HepG2 (cell line): ENCODE measurements at regions not wholly inside any gene's neighbourhood (a gene's known extent, or its start where the extent isn't known, plus 50 kb on each side); places are given as distances from the start of the nearest gene placed in this dataset.

ENCODE experiments used
- ATAC-seq: fragments of 200-7000 bp; cut with Tn5 transposase; 3 replicates; pipeline ENCODE4 v1.9.1; 2020; ENCODE audit warnings: mild to moderate bottlenecking, moderate library complexity
- BruUV-seq: library from RNA; stranded (reverse); fragments of 400-500 nt; replicated peaks from 2 replicates; lab custom pipeline; 2021; lab: Mats Ljungman, UMichigan
- CTCF ChIA-PET: fragments of 300-600 bp; formaldehyde crosslinking; extraction: SDS; loops from one replicate; lab custom pipeline; 2021; ENCODE audit warnings: low total read pairs, inconsistent platforms, low intra/inter-chr PET ratio; lab: Yijun Ruan, JAX
- POLR2A ChIA-PET: fragments of 350-600 bp; sonication (Branson Sonifier 250); formaldehyde crosslinking; loops from one replicate; lab custom pipeline; 2020; ENCODE audit warnings: antibody characterized with exemption, inconsistent platforms; lab: Yijun Ruan, JAX
- DNase-seq: peaks from one replicate; pipeline ENCODE4 v3.0.0-alpha.2; 2015; ENCODE audit warnings: low spot score
- FAIRE-seq: peaks from 3 replicates; lab custom pipeline; 2011; peaks lifted over from hg19 to GRCh38; lab: Jason Lieb, UNC
- H2AFZ ChIP-seq: one replicate; pipeline ENCODE4 v1.6.1; 2011; ENCODE audit warnings: low read length, inconsistent platforms
- H3K27ac ChIP-seq: fragments of 300-600 bp; 3 replicates; pipeline ENCODE4 v1.8.0; 2011; ENCODE audit warnings: mixed run types, mild to moderate bottlenecking, mixed read lengths, low read length, inconsistent platforms; ENCODE audit not compliant: insufficient read depth; ENCODE audit errors: extremely low read length
- H3K27me3 ChIP-seq, 2 experiments: fragments of 200-600 bp in 1 of 2; 2 replicates in 1 of 2; 3 replicates in 1 of 2; pipeline versions ENCODE4 v1.6.0 to v1.8.0; 2011; ENCODE audit warnings: low read length in 2 of 2, mild to moderate bottlenecking in 2 of 2, moderate library complexity in 2 of 2, inconsistent platforms in 1 of 2; ENCODE audit not compliant: insufficient read depth in 2 of 2, control insufficient read depth in 1 of 2
- H3K36me3 ChIP-seq, 2 experiments: fragments of 200-600 bp in 1 of 2; replicated peaks in 1 of 2; 2 replicates in 1 of 2; 3 replicates in 1 of 2; pipeline versions ENCODE4 v1.5.1 to v1.8.0; 2011; ENCODE audit warnings: low read length in 2 of 2, inconsistent platforms in 1 of 2; ENCODE audit not compliant: insufficient read depth in 2 of 2, control insufficient read depth in 1 of 2
- H3K4me1 ChIP-seq: 2 replicates; pipeline ENCODE4 v1.5.1; 2012; ENCODE audit warnings: low read length, inconsistent platforms; ENCODE audit not compliant: insufficient read depth
- H3K4me2 ChIP-seq: 2 replicates; pipeline ENCODE4 v1.6.0; 2011; ENCODE audit warnings: low read depth, low read length, inconsistent platforms
- H3K4me3 ChIP-seq, 3 experiments: fragments of 200-600 bp in 1 of 3; sonication (generic), shearing (Covaris generic) in 1 of 3; replicated peaks in 1 of 3; 2 replicates each; pipeline ENCODE4 v1.5.1; 2011 to 2016; ENCODE audit warnings: low read length in 3 of 3, inconsistent platforms in 2 of 3, low read depth in 2 of 3, mild to moderate bottlenecking in 2 of 3, control low read depth in 1 of 3, mixed read lengths in 1 of 3; ENCODE audit not compliant: insufficient read depth in 1 of 3
- H3K79me2 ChIP-seq: one replicate; pipeline ENCODE4 v1.6.1; 2011; ENCODE audit warnings: low read length, inconsistent platforms; ENCODE audit not compliant: insufficient read depth
- H3K9ac ChIP-seq: 2 replicates; pipeline ENCODE4 v1.6.0; 2011; ENCODE audit warnings: mild to moderate bottlenecking, low read depth, low read length, inconsistent platforms; ENCODE audit not compliant: insufficient read depth
- H3K9me3 ChIP-seq: 2 replicates; pipeline ENCODE4 v1.5.1; 2012; ENCODE audit warnings: mild to moderate bottlenecking, low read length
- H4K20me1 ChIP-seq: 2 replicates; pipeline ENCODE4 v1.6.0; 2011; ENCODE audit warnings: inconsistent platforms, mild to moderate bottlenecking, low read length, moderate library complexity; ENCODE audit not compliant: insufficient read depth
- GATAD2A ChIP-seq: IDR thresholded peaks from 2 replicates; pipeline ENCODE4 v1.6.1; 2016
- IRF1 ChIP-seq: sonication (generic); formaldehyde crosslinking; IDR thresholded peaks from 2 replicates; pipeline ENCODE4 v1.4.0; 2020; ENCODE audit warnings: low read depth, mild to moderate bottlenecking, missing genetic modification reagents
- LCORL ChIP-seq, 2 experiments: fragments of 450-650 bp in 1 of 2; sonication (generic) in 1 of 2; formaldehyde crosslinking in 1 of 2; IDR thresholded peaks; 2 replicates each; pipeline versions ENCODE4 v1.5.0 to v1.6.1; 2017 to 2020; ENCODE audit warnings: antibody characterized with exemption in 1 of 2, missing genetic modification reagents in 1 of 2
- ZNF331 ChIP-seq: sonication (generic); formaldehyde crosslinking; IDR thresholded peaks from 2 replicates; pipeline ENCODE4 v1.4.0; 2020; ENCODE audit warnings: missing genetic modification reagents
- ZNF569 ChIP-seq: sonication (generic); formaldehyde crosslinking; IDR thresholded peaks from 2 replicates; pipeline ENCODE4 v1.5.0; 2020; ENCODE audit warnings: mild to moderate bottlenecking, missing genetic modification reagents, moderate library complexity, borderline replicate concordance
- WGBS: methylation state at CpG from one replicate; pipeline ENCODE4 v1.1.6; 2017; ENCODE audit warnings: low lambda C conversion rate; 5-methylcytosine and 5-hydroxymethylcytosine counted together
- in situ Hi-C: cut with HindIII; loops from 2 replicates; pipeline ENCODE4 v1.10.0; 2017; ENCODE audit warnings: low pct_unique_long_range_greater_than_20kb; ENCODE audit not compliant: extremely low pct_ligation_motif_present
- intact Hi-C: fragments of 100-400 bp; cut with micrococcal nuclease; formaldehyde crosslinking; loops from one replicate; pipeline ENCODE4 v1.10.0; 2022; ENCODE audit not compliant: unreplicated experiment

GRCh38 chr12:97951717-97952116, 489.1 kb downstream of the RMST start:
- no peak for ATAC-seq
- H3K9me3 ChIP-seq = peaks cover 42% of the 10 kb centered on the region
- CTCF ChIA-PET = no interaction called here
- BruUV-seq = no TSS peak
- H3K79me2 ChIP-seq = no peaks in the 10 kb centered on the region
- no peak for TF ChIP-seq GATAD2A (CRISPR knock-in tag)
- no peak for TF ChIP-seq ZNF569 (CRISPR knock-in tag)
- TF ChIP-seq LCORL (IDR thresholded peaks at IDR 0.05) = no peak
- no peak for TF ChIP-seq LCORL (CRISPR knock-in tag; IDR thresholded peaks at IDR 0.05)
- H3K4me1 ChIP-seq = no peaks in the 10 kb centered on the region
- H3K4me3 ChIP-seq = no peak overlapping the region
- no peaks in the 10 kb centered on the region for H3K27me3 ChIP-seq
- H3K4me2 ChIP-seq = no peak overlapping the region
- in situ Hi-C loops (no loop called here), intact Hi-C loops (no loop called here)
- no peak overlapping the region for H3K9ac ChIP-seq
- no peaks in the 10 kb centered on the region for H4K20me1 ChIP-seq
- H3K36me3 ChIP-seq = no peaks in the 10 kb centered on the region
- H3K27ac ChIP-seq = no peak overlapping the region
- no peak overlapping the region for H2AFZ ChIP-seq
- FAIRE-seq = no peak
- DNase-seq = no peak
- POLR2A ChIA-PET = no interaction called here

DNA sequence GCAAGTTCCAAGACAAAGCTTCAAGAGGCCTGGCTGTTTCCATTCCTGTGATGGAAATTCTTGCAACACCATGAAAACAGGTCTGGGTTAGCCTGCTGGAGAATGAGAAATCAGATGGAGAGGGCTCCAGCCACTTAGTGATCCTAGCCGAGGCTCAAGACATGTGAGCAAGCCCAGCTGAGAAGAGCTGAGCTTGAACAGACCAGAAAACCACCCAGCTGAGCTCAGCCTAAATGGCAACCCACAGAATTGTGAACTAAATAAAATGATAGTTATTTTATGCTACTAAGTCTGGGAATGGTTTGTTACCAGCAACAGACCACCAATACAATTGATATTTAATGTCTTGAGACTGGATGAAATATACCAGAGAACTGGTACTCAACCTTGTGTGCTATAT, 494.5 kb downstream of the RMST start:
- Histone ChIP-seq H3K79me2 (no peaks in the 10 kb centered on the region), H3K9ac (no peak overlapping the region), H3K27me3 (no peaks in the 10 kb centered on the region), H3K4me2 (no peak overlapping the region), H3K4me1 (no peaks in the 10 kb centered on the region), H2AFZ (no peak overlapping the region), H4K20me1 (no peaks in the 10 kb centered on the region), H3K36me3 (no peaks in the 10 kb centered on the region), H3K4me3 (no peak overlapping the region), H3K9me3 (peaks cover 31% of the 10 kb centered on the region; the same call in 1 of the 2 replicates), H3K27ac (no peak overlapping the region)
- in situ Hi-C loops (no loop called here), intact Hi-C loops (no loop called here)
- 0% methylated on average over 1 of the region's 1 CpG for WGBS
- POLR2A ChIA-PET = no interaction called here
- TF ChIP-seq ZNF331 (peak; percentile 94), IRF1 (no peak)
- no peak for DNase-seq
- CTCF ChIA-PET = no interaction called here
- BruUV-seq = no TSS peak
- FAIRE-seq = no peak
- ATAC-seq = no peak
